ENCODE measurements at regions not wholly inside any gene's neighbourhood (a gene's known extent, or its start where the extent isn't known, plus 50 kb on each side); places are given as distances from the start of the nearest gene placed in this dataset.
A peak's percentile ranks its signal among the peaks of the same experiment; 100 is the strongest.

- peak; percentile 96 for DNase-seq (ENCODE audit: low read depth, low spot score)
- H4K20me1 ChIP-seq (ENCODE audit: control insufficient read depth, extremely low read depth, insufficient read depth, low read length): no peaks in the 10 kb centered on the region
- H3K9me3 ChIP-seq (ENCODE audit: control insufficient read depth, low read depth, low read length): peaks cover 6% of the 10 kb centered on the region
- no peaks in the 10 kb centered on the region for H3K79me2 ChIP-seq (ENCODE audit: control insufficient read depth, insufficient read depth, low read length)
- no peak overlapping the region for H3K9ac ChIP-seq (ENCODE audit: control insufficient read depth, extremely low read depth, insufficient read depth, low read length)
- H3K27ac ChIP-seq (ENCODE audit: control insufficient read depth, insufficient read depth, low read length): peak overlapping the region; percentile 70
- H3K9me1 ChIP-seq (ENCODE audit: control insufficient read depth, extremely low read depth, insufficient read depth, low read length): no peaks in the 10 kb centered on the region
- TF ChIP-seq CTCF (optimal IDR thresholded peaks at IDR 0.05 in 1 of 3, IDR thresholded peaks at IDR 0.05 in 1 of 3, conservative IDR thresholded peaks at IDR 0.05 in 1 of 3; ENCODE audit: extremely low read depth in 1 of 3, insufficient read depth in 2 of 3, low read length in 3 of 3): no peak
- TF ChIP-seq EZH2 (IDR thresholded peaks at IDR 0.05; ENCODE audit: low read length): no peak
- dilution Hi-C loops (cut with MboI; ENCODE audit: extremely low pct_ligation_motif_present, low sequenced_read_pairs): no loop called here
- H3K4me1 ChIP-seq (ENCODE audit: control insufficient read depth, extremely low read depth, insufficient read depth, low read length): peaks cover 43% of the 10 kb centered on the region
- no peaks in the 10 kb centered on the region for H3K27me3 ChIP-seq (ENCODE audit: control insufficient read depth, extremely low read depth, insufficient read depth, low read length)
- H3K4me2 ChIP-seq (ENCODE audit: control insufficient read depth, extremely low read depth, insufficient read depth, low read depth, low read length): peak overlapping the region; percentile 17
- peak; percentile 94 for FAIRE-seq
- H3K36me3 ChIP-seq (ENCODE audit: control insufficient read depth in 2 of 2, extremely low read depth in 1 of 2, insufficient read depth in 2 of 2, low read length in 2 of 2): no peaks in the 10 kb centered on the region
- no peak overlapping the region for H2AFZ ChIP-seq (ENCODE audit: control insufficient read depth, low read length)
- H3K4me3 ChIP-seq (ENCODE audit: control insufficient read depth in 2 of 3, extremely low read depth in 1 of 3, insufficient read depth in 2 of 3, low read depth in 1 of 3, low read length in 3 of 3): no peak overlapping the region
These were observed 52.3 kb upstream of the CD180 start for GRCh38 chr5:67248703-67249589.

- H2AFZ ChIP-seq (ENCODE audit: control insufficient read depth, low read length): peak overlapping the region; percentile 24
- H3K9me3 ChIP-seq (ENCODE audit: control insufficient read depth, low read depth, low read length): no peaks in the 10 kb centered on the region
- no peaks in the 10 kb centered on the region for H3K79me2 ChIP-seq (ENCODE audit: control insufficient read depth, insufficient read depth, low read length)
- peak; percentile 67 for FAIRE-seq
- no peak overlapping the region for H3K4me3 ChIP-seq (ENCODE audit: control insufficient read depth in 2 of 3, extremely low read depth in 1 of 3, insufficient read depth in 2 of 3, low read depth in 1 of 3, low read length in 3 of 3)
- no peak overlapping the region for H3K4me2 ChIP-seq (ENCODE audit: control insufficient read depth, extremely low read depth, insufficient read depth, low read depth, low read length)
- H4K20me1 ChIP-seq (ENCODE audit: control insufficient read depth, extremely low read depth, insufficient read depth, low read length): no peaks in the 10 kb centered on the region
- no peak for DNase-seq (ENCODE audit: low read depth, low spot score)
- H3K9me1 ChIP-seq (ENCODE audit: control insufficient read depth, extremely low read depth, insufficient read depth, low read length): no peaks in the 10 kb centered on the region
- no peak overlapping the region for H3K9ac ChIP-seq (ENCODE audit: control insufficient read depth, extremely low read depth, insufficient read depth, low read length)
- peaks cover 43% of the 10 kb centered on the region for H3K4me1 ChIP-seq (ENCODE audit: control insufficient read depth, extremely low read depth, insufficient read depth, low read length)
- no peaks in the 10 kb centered on the region for H3K36me3 ChIP-seq (ENCODE audit: control insufficient read depth in 2 of 2, extremely low read depth in 1 of 2, insufficient read depth in 2 of 2, low read length in 2 of 2)
- H3K27me3 ChIP-seq (ENCODE audit: control insufficient read depth, extremely low read depth, insufficient read depth, low read length): no peaks in the 10 kb centered on the region
- no peak for TF ChIP-seq CTCF (optimal IDR thresholded peaks at IDR 0.05 in 1 of 3, IDR thresholded peaks at IDR 0.05 in 1 of 3, conservative IDR thresholded peaks at IDR 0.05 in 1 of 3; ENCODE audit: extremely low read depth in 1 of 3, insufficient read depth in 2 of 3, low read length in 3 of 3)
- H3K27ac ChIP-seq (ENCODE audit: control insufficient read depth, insufficient read depth, low read length): no peak overlapping the region
- dilution Hi-C loops (cut with MboI; ENCODE audit: extremely low pct_ligation_motif_present, low sequenced_read_pairs): no loop called here
These were observed 50.1 kb upstream of the CD180 start for GRCh38 chr5:67246546-67247268.

Small RNA genes in the stretch of these regions (small RNA-seq; reads per million reads assigned to genes)
- gene AC024581.2 (ENCODE audit: insufficient read length in 3 of 3, low read depth in 3 of 3, low replicate concordance in 1 of 3) (0 reads per million in 3 experiments), gene RNU6-1232P (ENCODE audit: insufficient read length in 3 of 3, low read depth in 3 of 3, low replicate concordance in 1 of 3) (0 reads per million in 3 experiments)
